HepG2 (cell line): ENCODE measurements at regions not wholly inside any gene's neighbourhood (a gene's known extent, or its start where the extent isn't known, plus 50 kb on each side); places are given as distances from the start of the nearest gene placed in this dataset.

ENCODE experiments used
- ATAC-seq: fragments of 200-7000 bp; cut with Tn5 transposase; 3 replicates; pipeline ENCODE4 v1.9.1; 2020; ENCODE audit warnings: mild to moderate bottlenecking, moderate library complexity
- BruUV-seq: library from RNA; stranded (reverse); fragments of 400-500 nt; replicated peaks from 2 replicates; lab custom pipeline; 2021; lab: Mats Ljungman, UMichigan
- CTCF ChIA-PET: fragments of 300-600 bp; formaldehyde crosslinking; extraction: SDS; loops from one replicate; lab custom pipeline; 2021; ENCODE audit warnings: low total read pairs, inconsistent platforms, low intra/inter-chr PET ratio; lab: Yijun Ruan, JAX
- POLR2A ChIA-PET: fragments of 350-600 bp; sonication (Branson Sonifier 250); formaldehyde crosslinking; loops from one replicate; lab custom pipeline; 2020; ENCODE audit warnings: antibody characterized with exemption, inconsistent platforms; lab: Yijun Ruan, JAX
- DNase-seq: peaks from one replicate; pipeline ENCODE4 v3.0.0-alpha.2; 2015; ENCODE audit warnings: low spot score
- FAIRE-seq: peaks from 3 replicates; lab custom pipeline; 2011; peaks lifted over from hg19 to GRCh38; lab: Jason Lieb, UNC
- H2AFZ ChIP-seq: one replicate; pipeline ENCODE4 v1.6.1; 2011; ENCODE audit warnings: low read length, inconsistent platforms
- H3K27ac ChIP-seq: fragments of 300-600 bp; 3 replicates; pipeline ENCODE4 v1.8.0; 2011; ENCODE audit warnings: mixed run types, mild to moderate bottlenecking, mixed read lengths, low read length, inconsistent platforms; ENCODE audit not compliant: insufficient read depth; ENCODE audit errors: extremely low read length
- H3K27me3 ChIP-seq, 2 experiments: fragments of 200-600 bp in 1 of 2; 2 replicates in 1 of 2; 3 replicates in 1 of 2; pipeline versions ENCODE4 v1.6.0 to v1.8.0; 2011; ENCODE audit warnings: low read length in 2 of 2, mild to moderate bottlenecking in 2 of 2, moderate library complexity in 2 of 2, inconsistent platforms in 1 of 2; ENCODE audit not compliant: insufficient read depth in 2 of 2, control insufficient read depth in 1 of 2
- H3K36me3 ChIP-seq, 2 experiments: fragments of 200-600 bp in 1 of 2; replicated peaks in 1 of 2; 2 replicates in 1 of 2; 3 replicates in 1 of 2; pipeline versions ENCODE4 v1.5.1 to v1.8.0; 2011; ENCODE audit warnings: low read length in 2 of 2, inconsistent platforms in 1 of 2; ENCODE audit not compliant: insufficient read depth in 2 of 2, control insufficient read depth in 1 of 2
- H3K4me1 ChIP-seq: 2 replicates; pipeline ENCODE4 v1.5.1; 2012; ENCODE audit warnings: low read length, inconsistent platforms; ENCODE audit not compliant: insufficient read depth
- H3K4me2 ChIP-seq: 2 replicates; pipeline ENCODE4 v1.6.0; 2011; ENCODE audit warnings: low read depth, low read length, inconsistent platforms
- H3K4me3 ChIP-seq, 3 experiments: fragments of 200-600 bp in 1 of 3; sonication (generic), shearing (Covaris generic) in 1 of 3; replicated peaks in 1 of 3; 2 replicates each; pipeline ENCODE4 v1.5.1; 2011 to 2016; ENCODE audit warnings: low read length in 3 of 3, inconsistent platforms in 2 of 3, low read depth in 2 of 3, mild to moderate bottlenecking in 2 of 3, control low read depth in 1 of 3, mixed read lengths in 1 of 3; ENCODE audit not compliant: insufficient read depth in 1 of 3
- H3K79me2 ChIP-seq: one replicate; pipeline ENCODE4 v1.6.1; 2011; ENCODE audit warnings: low read length, inconsistent platforms; ENCODE audit not compliant: insufficient read depth
- H3K9ac ChIP-seq: 2 replicates; pipeline ENCODE4 v1.6.0; 2011; ENCODE audit warnings: mild to moderate bottlenecking, low read depth, low read length, inconsistent platforms; ENCODE audit not compliant: insufficient read depth
- H3K9me3 ChIP-seq: 2 replicates; pipeline ENCODE4 v1.5.1; 2012; ENCODE audit warnings: mild to moderate bottlenecking, low read length
- H4K20me1 ChIP-seq: 2 replicates; pipeline ENCODE4 v1.6.0; 2011; ENCODE audit warnings: inconsistent platforms, mild to moderate bottlenecking, low read length, moderate library complexity; ENCODE audit not compliant: insufficient read depth
- HNRNPL ChIP-seq: fragments of 200-400 bp; formaldehyde crosslinking; IDR thresholded peaks from 2 replicates; pipeline ENCODE4 v1.6.1; 2017; ENCODE audit warnings: mild to moderate bottlenecking, low read depth, low read length
- MYNN ChIP-seq: sonication (generic); formaldehyde crosslinking; IDR thresholded peaks from 2 replicates; pipeline ENCODE4 v1.4.0; 2020; ENCODE audit warnings: mild to moderate bottlenecking, low read depth, missing genetic modification reagents
- NFAT5 ChIP-seq: sonication (generic); formaldehyde crosslinking; IDR thresholded peaks from 2 replicates; pipeline ENCODE4 v1.4.0; 2020; ENCODE audit warnings: missing genetic modification reagents
- ZNF768 ChIP-seq: sonication (generic); formaldehyde crosslinking; IDR thresholded peaks from 2 replicates; pipeline ENCODE4 v1.4.0; 2020; ENCODE audit warnings: missing genetic modification reagents
- WGBS: methylation state at CpG from one replicate; pipeline ENCODE4 v1.1.6; 2017; ENCODE audit warnings: low lambda C conversion rate; 5-methylcytosine and 5-hydroxymethylcytosine counted together
- in situ Hi-C: cut with HindIII; loops from 2 replicates; pipeline ENCODE4 v1.10.0; 2017; ENCODE audit warnings: low pct_unique_long_range_greater_than_20kb; ENCODE audit not compliant: extremely low pct_ligation_motif_present
- intact Hi-C: fragments of 100-400 bp; cut with micrococcal nuclease; formaldehyde crosslinking; loops from one replicate; pipeline ENCODE4 v1.10.0; 2022; ENCODE audit not compliant: unreplicated experiment

DNA sequence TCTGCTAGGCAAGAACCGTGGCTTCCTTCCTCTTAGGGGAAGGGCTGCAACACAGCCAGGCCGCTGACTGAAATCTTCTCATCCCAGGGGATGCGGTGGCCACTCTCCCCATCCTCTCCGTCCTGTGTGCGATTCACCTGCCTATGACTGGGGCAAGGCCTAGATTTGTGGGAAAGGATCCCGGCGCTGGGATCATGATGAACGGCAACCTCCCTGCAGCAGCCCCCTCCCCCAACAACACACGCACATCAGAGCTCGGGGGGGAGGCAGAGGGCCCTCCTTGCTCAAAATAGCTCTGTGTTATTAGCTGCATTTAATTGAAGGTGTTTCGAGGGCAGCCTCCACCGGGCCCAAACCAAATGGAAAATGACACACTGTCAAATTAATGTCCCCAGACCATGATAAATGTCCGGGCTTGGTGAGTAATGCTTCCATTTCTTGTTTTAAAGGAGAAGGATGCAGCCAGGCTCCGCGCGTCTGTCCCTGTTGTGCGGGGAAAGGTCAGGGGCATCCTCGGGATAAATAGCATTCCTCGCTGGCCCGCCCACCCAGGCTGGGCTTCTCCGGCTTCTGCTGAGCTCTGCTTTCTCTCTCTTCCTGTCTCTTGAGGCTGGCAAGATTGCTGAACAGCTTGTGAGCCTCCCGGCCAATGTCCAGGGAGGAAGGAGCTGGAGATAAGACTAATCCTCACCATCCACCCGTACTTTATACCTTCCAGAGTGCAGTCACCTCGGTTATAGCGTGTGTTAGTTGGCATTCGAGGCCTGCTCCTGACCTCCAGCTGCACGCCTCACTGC, 56.4 kb upstream of the TLE3 start:
- POLR2A ChIA-PET, result no interaction called here
- peak; percentile 22; the same call in 2 of the 3 replicates for ATAC-seq
- CTCF ChIA-PET, result no interaction called here

More for the DNA sequence above, 56.4 kb upstream of the TLE3 start:
- FAIRE-seq, result no peak
- H2AFZ ChIP-seq, result no peak overlapping the region
- H3K27me3 ChIP-seq, result peaks cover 9 to 86% of the 10 kb centered on the region in 2 experiments; a peak in 4 of 5 replicates
- H3K36me3 ChIP-seq, result no peaks in the 10 kb centered on the region
- H4K20me1 ChIP-seq, result peaks cover 7% of the 10 kb centered on the region; the same call in 1 of the 2 replicates
- intact Hi-C loops (loop anchor here (5.0 kb wide), 1 partner anchor 633 kb away; no protein-coding TSS in a partner anchor), in situ Hi-C loops (no loop called here)
- H3K4me3 ChIP-seq, result no peak overlapping the region
- no peak for TF ChIP-seq HNRNPL
- TF ChIP-seq ZNF768 (CRISPR knock-in tag), result 0 out of 2 replicates have a peak, but pooled peaks have one; percentile 2
- no peak for TF ChIP-seq NFAT5 (CRISPR knock-in tag)
- no peak for TF ChIP-seq MYNN (CRISPR knock-in tag)
- no peaks in the 10 kb centered on the region for H3K9me3 ChIP-seq
- no peak overlapping the region for H3K4me2 ChIP-seq
- DNase-seq, result no peak
- 34% methylated on average over 17 of the region's 27 CpGs for WGBS
- H3K27ac ChIP-seq, result no peak overlapping the region
- no TSS peak for BruUV-seq
- H3K79me2 ChIP-seq, result no peaks in the 10 kb centered on the region
- H3K4me1 ChIP-seq, result 0 out of 2 replicates have a peak, but pooled peaks cover 8% of the 10 kb centered on the region
- no peak overlapping the region for H3K9ac ChIP-seq
